ENCODE measurements at regions not wholly inside any gene's neighbourhood (a gene's known extent, or its start where the extent isn't known, plus 50 kb on each side); places are given as distances from the start of the nearest gene placed in this dataset.

GRCh38 chr3:5344707-5345106 is 157.2 kb downstream of the EDEM1 start:
- TF ChIP-seq CTCF (IDR thresholded peaks at IDR 0.05) (no peak), POLR2A (IDR thresholded peaks at IDR 0.05) (no peak)

Data from prostate gland (tissue), 2 donors.